ENCODE measurements at regions not wholly inside any gene's neighbourhood (a gene's known extent, or its start where the extent isn't known, plus 50 kb on each side); places are given as distances from the start of the nearest gene placed in this dataset.

GRCh38 chr4:66625480-66625879, 919.8 kb downstream of the CENPC start:
- no peak for TF ChIP-seq CTCF (IDR thresholded peaks at IDR 0.05)
- no peak overlapping the region for H3K4me3 ChIP-seq
- no peaks in the 10 kb centered on the region for H3K9me3 ChIP-seq
- no peak for DNase-seq
- intact Hi-C loops (cut with DNase I) = no loop called here
- H3K27me3 ChIP-seq (ENCODE audit: insufficient read depth in 3 of 3, low read length in 2 of 3) = no peaks in the 10 kb centered on the region
- no peak for ATAC-seq
- H3K27ac ChIP-seq = no peak overlapping the region
- H3K36me3 ChIP-seq (ENCODE audit: insufficient read depth in 1 of 2, low read depth in 1 of 2) = no peaks in the 10 kb centered on the region
- H3K4me1 ChIP-seq = no peaks in the 10 kb centered on the region
- WGBS, 3 donors = 91 to 95% (median 92%) methylated on average over 5 of the region's 5 CpGs

- Histone ChIP-seq H3K4me1 (no peaks in the 10 kb centered on the region), H3K4me3 (no peak overlapping the region), H3K9me3 (no peaks in the 10 kb centered on the region), H3K27ac (no peak overlapping the region), H3K36me3 (ENCODE audit: insufficient read depth in 1 of 2, low read depth in 1 of 2) (no peaks in the 10 kb centered on the region), H3K27me3 (ENCODE audit: insufficient read depth in 3 of 3, low read length in 2 of 3) (no peaks in the 10 kb centered on the region)
- 83 to 89% (median 88%) methylated on average over 2 of the region's 2 CpGs for WGBS, 3 donors
- TF ChIP-seq CTCF (IDR thresholded peaks at IDR 0.05) = no peak
- DNase-seq (no peak), ATAC-seq (no peak)
- intact Hi-C loops (cut with DNase I) = no loop called here
These were observed 931.7 kb downstream of the CENPC start for GRCh38 chr4:66613591-66613990.

- H3K9me3 ChIP-seq = no peaks in the 10 kb centered on the region
- no peak overlapping the region for H3K4me3 ChIP-seq
- H3K4me1 ChIP-seq = no peaks in the 10 kb centered on the region
- no peak overlapping the region for H3K27ac ChIP-seq
- ATAC-seq (no peak), DNase-seq (no peak)
- no peak for TF ChIP-seq CTCF (IDR thresholded peaks at IDR 0.05)
- H3K27me3 ChIP-seq (ENCODE audit: insufficient read depth in 3 of 3, low read length in 2 of 3) = no peaks in the 10 kb centered on the region
- no peaks in the 10 kb centered on the region for H3K36me3 ChIP-seq (ENCODE audit: insufficient read depth in 1 of 2, low read depth in 1 of 2)
- 93 to 96% (median 93%) methylated on average over 2 of the region's 2 CpGs for WGBS, 3 donors
- intact Hi-C loops (cut with DNase I) = no loop called here
These were observed 936.3 kb downstream of the CENPC start for GRCh38 chr4:66609014-66609413.

- Histone ChIP-seq H3K4me3 (no peak overlapping the region), H3K27me3 (ENCODE audit: insufficient read depth in 3 of 3, low read length in 2 of 3) (no peaks in the 10 kb centered on the region), H3K4me1 (no peaks in the 10 kb centered on the region), H3K36me3 (ENCODE audit: insufficient read depth in 1 of 2, low read depth in 1 of 2) (no peaks in the 10 kb centered on the region), H3K27ac (no peak overlapping the region), H3K9me3 (no peaks in the 10 kb centered on the region)
- no peak for TF ChIP-seq CTCF (IDR thresholded peaks at IDR 0.05)
- DNase-seq (no peak), ATAC-seq (no peak)
- intact Hi-C loops (cut with DNase I) = no loop called here
These were observed 936.6 kb upstream of the EPHA5 start for GRCh38 chr4:66606908-66607307.

- Histone ChIP-seq H3K27me3 (ENCODE audit: insufficient read depth in 3 of 3, low read length in 2 of 3) (no peaks in the 10 kb centered on the region), H3K9me3 (no peaks in the 10 kb centered on the region), H3K27ac (no peak overlapping the region), H3K4me3 (no peak overlapping the region), H3K36me3 (ENCODE audit: insufficient read depth in 1 of 2, low read depth in 1 of 2) (no peaks in the 10 kb centered on the region), H3K4me1 (no peaks in the 10 kb centered on the region)
- ATAC-seq = no peak
- no peak for DNase-seq
- no peak for TF ChIP-seq CTCF (IDR thresholded peaks at IDR 0.05)
- intact Hi-C loops (cut with DNase I) = no loop called here
These were observed 935.9 kb upstream of the EPHA5 start for GRCh38 chr4:66606215-66606614.
